Activated naive CD4-positive, alpha-beta T cell treated with anti-CD3 and anti-CD28 coated beads, Interleukin-2, amount 50 U/mL, for 72 hours (primary cell): ENCODE measurements at regions not wholly inside any gene's neighbourhood (a gene's known extent, or its start where the extent isn't known, plus 50 kb on each side); places are given as distances from the start of the nearest gene placed in this dataset.

Experiments used
- ATAC-seq, 2 donors: fragments of 150-1000 bp; cut with Tn5 transposase; 2 replicates each; pipeline ENCODE4 v1.10.0; 2021; ENCODE audit warnings: mild to moderate bottlenecking in 2 of 2, moderate library complexity in 2 of 2
- DNase-seq, 2 donors: peaks; one replicate each; pipeline ENCODE4 v3.0.0; 2021 to 2022; ENCODE audit warnings: low spot score in 2 of 2
- H3K27ac Mint-ChIP-seq, 2 donors: one replicate each; pipeline ENCODE4 v1.8.0; 2022; ENCODE audit warnings: mild to moderate bottlenecking in 2 of 2, mixed read lengths in 2 of 2
- H3K36me3 Mint-ChIP-seq, 2 donors: one replicate each; pipeline ENCODE4 v1.8.0; 2022; ENCODE audit warnings: mixed read lengths in 2 of 2
- H3K9me3 Mint-ChIP-seq, 2 donors: one replicate each; pipeline ENCODE4 v1.8.0; 2022; ENCODE audit warnings: mixed read lengths in 2 of 2

- H3K9me3 Mint-ChIP-seq, result no peaks in the 10 kb centered on the region
- no peaks in the 10 kb centered on the region for H3K36me3 Mint-ChIP-seq
- no peak overlapping the region for H3K27ac Mint-ChIP-seq
- DNase-seq (no peak), ATAC-seq (no peak)
Observed at GRCh38 chr10:105352827-105353226, 711.7 kb downstream of the SORCS3 start.

GRCh38 chr10:105352281-105352680, 711.2 kb downstream of the SORCS3 start:
- no peak for ATAC-seq
- no peak for DNase-seq
- Mint-ChIP-seq H3K36me3 (no peaks in the 10 kb centered on the region), H3K27ac (no peak overlapping the region), H3K9me3 (no peaks in the 10 kb centered on the region)

GRCh38 chr10:105351187-105351586, 710.1 kb downstream of the SORCS3 start:
- ATAC-seq, result no peak

GRCh38 chr10:105347487-105347886, 706.4 kb downstream of the SORCS3 start:
- Mint-ChIP-seq H3K9me3 (no peaks in the 10 kb centered on the region), H3K36me3 (no peaks in the 10 kb centered on the region), H3K27ac (no peak overlapping the region)
- ATAC-seq (no peak), DNase-seq (no peak)

More at GRCh38 chr10:105351187-105351586, 710.1 kb downstream of the SORCS3 start:
- Mint-ChIP-seq H3K36me3 (no peaks in the 10 kb centered on the region), H3K27ac (no peak overlapping the region), H3K9me3 (no peaks in the 10 kb centered on the region)
- DNase-seq, result no peak

- Mint-ChIP-seq H3K36me3 (no peaks in the 10 kb centered on the region), H3K27ac (no peak overlapping the region), H3K9me3 (no peaks in the 10 kb centered on the region)
- no peak for ATAC-seq
- DNase-seq, result no peak
Observed at GRCh38 chr10:105342606-105343005, 701.5 kb downstream of the SORCS3 start.

GRCh38 chr10:105339669-105340068, 698.6 kb downstream of the SORCS3 start:
- ATAC-seq, result no peak
- H3K36me3 Mint-ChIP-seq, result no peaks in the 10 kb centered on the region

GRCh38 chr10:105328503-105329133, 687.5 kb downstream of the SORCS3 start:
- DNase-seq, result no peak
- H3K9me3 Mint-ChIP-seq, result peaks cover 0 to 3% of the 10 kb centered on the region in 2 donors
- no peak overlapping the region for H3K27ac Mint-ChIP-seq
- H3K36me3 Mint-ChIP-seq, result peaks cover 0 to 4% of the 10 kb centered on the region in 2 donors
- no peak for ATAC-seq

More at GRCh38 chr10:105339669-105340068, 698.6 kb downstream of the SORCS3 start:
- no peak for DNase-seq
- Mint-ChIP-seq H3K27ac (no peak overlapping the region), H3K9me3 (peaks cover 0 to under 1% of the 10 kb centered on the region in 2 donors)
